T47D (cell line): ENCODE measurements at regions not wholly inside any gene's neighbourhood (a gene's known extent, or its start where the extent isn't known, plus 50 kb on each side); places are given as distances from the start of the nearest gene placed in this dataset.

Experiments used
- DNase-seq, 2 experiments: peaks; one replicate each; pipeline versions ENCODE4 v3.0.0 to v3.0.0-alpha.2; 2011 to 2012; ENCODE audit warnings: low read depth in 1 of 2, low spot score in 1 of 2
- JUND ChIP-seq: IDR thresholded peaks from 2 replicates; pipeline ENCODE4 v1.6.1; 2012; ENCODE audit warnings: low read depth
- in situ Hi-C: cut with HindIII; loops from 2 replicates; pipeline ENCODE4 v1.10.0; 2016; ENCODE audit warnings: low sequenced_read_pairs, low pct_unique_long_range_greater_than_20kb

DNA sequence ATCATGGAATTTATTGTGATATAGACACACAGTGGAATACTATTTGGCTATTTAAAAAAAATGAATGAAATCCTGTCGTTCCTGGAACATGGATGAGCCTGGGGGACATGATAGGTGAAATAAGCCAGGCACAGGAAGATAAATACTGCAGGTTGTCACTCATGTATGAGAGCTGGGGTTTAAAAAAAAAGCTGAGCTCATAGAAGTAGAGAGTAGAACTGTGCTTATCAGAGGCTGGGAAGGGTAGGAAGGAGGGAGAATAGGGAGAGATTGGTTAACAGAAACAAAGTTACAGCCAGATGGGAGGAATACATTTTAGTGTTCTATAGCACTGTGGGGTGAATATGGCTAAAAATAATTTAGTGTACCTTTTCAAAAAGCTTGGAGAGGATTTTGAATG is 200.6 kb upstream of the NR4A3 start:
- no peak for TF ChIP-seq JUND
- in situ Hi-C loops, result no loop called here
- no peak for DNase-seq

DNA sequence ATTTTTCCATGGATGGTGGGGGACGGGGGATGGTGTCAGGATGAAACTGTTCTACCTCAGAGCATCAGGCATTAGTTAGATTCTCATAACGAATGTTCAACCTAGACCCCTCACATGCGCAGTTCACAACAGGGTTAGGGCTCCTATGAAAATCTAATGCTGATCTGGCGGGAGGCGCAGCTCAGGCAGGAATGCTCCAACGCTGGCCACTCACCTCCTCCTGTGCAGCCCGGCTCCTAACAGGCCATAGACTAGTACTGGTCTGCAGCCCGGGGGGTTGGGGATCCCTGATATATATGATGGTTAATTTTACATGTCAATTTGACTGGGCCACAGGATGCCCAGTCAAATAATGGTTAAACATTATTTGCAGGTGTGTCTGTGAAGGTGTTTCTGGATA is 199.0 kb upstream of the NR4A3 start:
- no peak for DNase-seq
- TF ChIP-seq JUND, result no peak
- in situ Hi-C loops, result no loop called here

DNA sequence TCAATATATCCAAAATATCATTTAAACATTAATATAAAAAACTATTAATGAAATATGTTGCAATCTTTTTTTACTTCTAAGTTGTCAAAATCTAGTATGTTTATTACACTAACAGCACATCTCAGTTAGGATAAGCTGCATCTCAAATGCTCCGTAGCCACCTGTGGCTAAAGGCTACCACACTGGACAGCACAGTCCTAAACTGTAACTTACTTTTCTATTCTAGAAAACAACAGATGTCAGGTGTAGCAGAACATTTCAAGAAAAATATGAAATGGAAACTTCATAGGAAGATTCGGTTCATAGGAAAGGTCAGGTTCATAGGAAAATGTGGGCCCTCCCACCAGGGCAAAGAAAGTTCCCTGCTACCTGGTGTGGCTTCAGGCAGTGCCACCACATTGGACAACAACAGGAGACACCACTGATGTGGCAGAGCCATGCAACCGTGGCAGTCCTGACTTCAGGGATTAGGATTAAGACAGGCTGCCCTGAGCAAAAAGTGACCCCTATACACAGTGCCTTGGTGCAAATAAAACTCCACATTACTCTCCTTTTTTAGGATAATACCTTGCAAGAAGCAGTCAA is 197.8 kb upstream of the NR4A3 start:
- in situ Hi-C loops, result no loop called here
- TF ChIP-seq JUND, result no peak
- no peak for DNase-seq

DNA sequence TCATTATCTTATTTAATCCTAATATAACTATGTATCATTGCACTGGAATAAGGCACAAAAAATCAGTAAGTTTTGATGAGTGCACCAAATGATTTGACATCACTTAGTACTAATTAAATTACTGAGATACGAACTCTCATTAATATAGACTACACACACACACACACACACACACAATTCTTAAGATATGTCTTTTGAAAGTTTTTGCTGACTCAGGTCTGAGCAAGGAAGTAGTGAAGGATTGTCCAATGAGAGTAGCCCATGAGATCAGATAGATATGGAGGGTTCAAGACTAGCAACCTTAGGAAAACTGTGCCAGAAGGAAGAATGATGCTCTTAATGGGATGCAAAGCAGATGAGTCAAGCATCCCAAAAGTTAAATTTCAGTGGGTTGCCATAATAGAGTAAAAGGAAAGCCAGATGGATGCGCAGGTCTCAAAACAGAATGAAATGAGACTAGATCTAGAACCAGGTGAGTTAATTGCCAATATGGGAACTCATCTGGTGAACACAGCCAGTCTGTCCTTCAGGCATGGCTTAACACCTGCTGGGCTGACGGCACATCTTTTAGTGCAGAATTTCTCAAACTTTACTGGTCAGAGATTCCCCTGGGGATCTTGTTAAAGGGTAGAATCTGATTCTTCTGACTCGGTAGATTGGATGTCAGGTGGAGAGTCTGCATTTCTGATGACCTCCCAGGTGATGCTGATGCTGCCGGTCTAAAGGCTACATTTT is 197.0 kb upstream of the NR4A3 start:
- DNase-seq, result no peak
- in situ Hi-C loops, result no loop called here
- no peak for TF ChIP-seq JUND

DNA sequence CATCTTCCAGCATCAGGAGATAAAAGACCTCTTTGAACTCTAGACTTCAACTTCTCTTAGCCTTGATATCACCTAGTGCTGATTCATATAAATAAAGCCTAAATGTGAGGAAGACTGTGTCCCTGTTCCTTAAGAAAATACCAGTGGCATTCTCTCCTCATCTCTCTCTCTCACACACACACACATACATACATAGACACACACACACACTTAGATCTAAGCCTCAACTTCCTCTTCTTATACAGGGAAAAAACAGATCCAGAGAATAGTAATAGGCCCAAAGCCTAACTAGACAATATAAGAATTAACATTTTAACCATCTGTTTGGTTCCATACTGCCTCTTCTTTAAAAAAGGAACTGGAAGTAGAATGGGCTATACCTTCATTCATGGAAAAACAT is 195.3 kb upstream of the NR4A3 start:
- TF ChIP-seq JUND, result no peak
- DNase-seq, result no peak
- in situ Hi-C loops, result no loop called here

DNA sequence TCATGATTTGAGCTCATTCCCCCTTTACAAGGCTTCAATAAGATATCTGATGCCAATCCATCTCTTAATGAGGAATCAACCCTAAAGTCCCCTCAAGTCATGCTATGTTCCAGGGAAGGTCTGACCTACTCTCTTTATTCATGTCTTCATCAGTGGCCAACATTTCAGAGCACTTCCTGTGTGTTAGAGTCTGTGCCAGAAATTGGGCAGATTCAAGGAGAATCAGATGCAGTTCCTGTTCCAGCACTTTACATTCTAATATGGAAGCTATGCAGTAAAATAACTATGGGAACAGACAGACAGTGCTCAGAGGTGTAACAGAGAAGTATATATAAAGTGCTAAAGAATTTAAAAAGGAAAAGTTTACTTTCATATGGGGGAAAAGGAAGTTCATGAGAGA is 193.4 kb upstream of the NR4A3 start:
- DNase-seq, result no peak
- no peak for TF ChIP-seq JUND
- in situ Hi-C loops, result no loop called here

DNA sequence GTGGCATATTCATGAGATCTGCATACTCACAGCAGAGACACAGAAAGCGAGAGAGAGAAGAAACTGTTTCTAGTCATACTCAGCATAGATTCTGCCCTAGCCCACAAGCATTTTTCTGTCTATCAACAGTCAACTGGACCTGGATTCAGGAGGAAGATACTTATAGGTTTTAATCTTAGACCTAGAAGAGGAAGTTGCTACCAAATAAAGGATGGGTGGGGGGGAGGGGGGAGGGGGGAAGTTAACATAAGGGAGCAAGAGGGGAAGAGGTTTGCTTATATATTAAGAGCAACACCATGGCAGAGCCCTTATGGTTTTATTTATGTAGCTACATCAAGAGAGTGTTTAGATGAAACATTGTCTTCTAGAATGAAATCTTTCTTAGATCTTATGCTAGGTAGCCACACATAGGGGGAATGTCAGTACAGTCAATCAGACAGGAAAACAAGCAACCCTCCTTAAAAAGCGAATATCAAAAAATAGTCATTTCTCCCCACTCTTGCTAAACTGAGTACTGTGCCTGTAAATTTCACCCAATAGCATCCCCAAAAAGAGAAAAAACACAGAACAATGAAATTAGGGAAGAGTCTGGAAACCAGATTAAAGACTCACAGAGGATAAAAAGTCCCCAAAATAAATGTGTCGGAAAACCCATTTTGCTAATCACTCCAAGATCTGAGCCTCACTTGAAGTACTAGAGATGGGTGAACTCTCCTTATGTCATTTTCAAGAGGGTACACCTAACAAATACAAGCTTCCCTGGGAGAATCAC is 192.7 kb upstream of the NR4A3 start:
- TF ChIP-seq JUND, result no peak
- DNase-seq, result no peak
- in situ Hi-C loops, result no loop called here

DNA sequence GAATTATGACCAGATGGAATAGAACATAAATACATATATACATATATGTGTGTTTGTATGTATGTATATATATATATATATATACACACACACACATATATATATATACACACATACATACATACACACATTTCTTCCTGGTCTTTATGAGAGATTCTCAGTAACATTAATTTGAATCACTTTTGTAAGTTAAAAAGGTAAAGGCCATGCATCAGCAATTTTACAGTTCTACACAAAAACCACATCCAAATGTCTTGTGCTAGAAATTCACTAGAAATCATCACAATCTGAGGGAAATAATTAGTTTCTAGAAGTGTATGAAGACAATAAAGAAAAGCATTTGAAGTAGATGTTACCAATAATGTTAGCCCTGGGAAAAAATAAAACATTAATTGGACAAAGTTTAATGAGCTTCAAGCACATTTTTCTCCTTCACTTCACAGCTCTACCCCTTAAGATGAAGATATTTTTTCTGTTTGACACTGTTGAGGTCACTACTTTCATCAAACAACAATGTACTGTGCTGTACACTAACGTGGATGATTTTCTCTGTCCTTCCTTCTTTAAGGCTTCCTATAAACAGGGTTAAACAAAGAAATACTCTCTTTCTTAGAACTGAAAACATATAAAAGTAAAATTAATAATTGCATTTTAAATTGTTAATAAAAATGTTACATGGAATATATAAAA is 189.2 kb upstream of the NR4A3 start:
- DNase-seq, result no peak
- in situ Hi-C loops, result no loop called here
- no peak for TF ChIP-seq JUND

DNA sequence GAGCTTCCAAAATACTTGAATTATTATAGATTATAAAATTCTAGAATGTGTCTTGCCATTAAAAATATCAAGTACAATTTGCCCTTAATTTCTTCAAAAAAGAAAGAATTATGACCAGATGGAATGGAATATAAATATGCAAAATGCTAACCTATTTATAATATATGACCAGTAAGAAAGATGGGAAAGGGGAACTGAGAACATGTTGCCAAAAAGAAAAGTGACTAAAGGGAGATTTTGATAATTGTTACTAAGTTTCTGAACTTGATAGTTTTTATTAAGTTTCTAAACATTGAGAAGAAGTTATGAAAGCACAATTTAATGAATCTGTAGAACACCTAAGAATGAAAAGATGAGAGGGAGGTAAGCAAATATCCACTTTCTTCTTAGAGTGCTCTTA is 188.4 kb upstream of the NR4A3 start:
- no peak for DNase-seq
- no peak for TF ChIP-seq JUND
- in situ Hi-C loops, result no loop called here

DNA sequence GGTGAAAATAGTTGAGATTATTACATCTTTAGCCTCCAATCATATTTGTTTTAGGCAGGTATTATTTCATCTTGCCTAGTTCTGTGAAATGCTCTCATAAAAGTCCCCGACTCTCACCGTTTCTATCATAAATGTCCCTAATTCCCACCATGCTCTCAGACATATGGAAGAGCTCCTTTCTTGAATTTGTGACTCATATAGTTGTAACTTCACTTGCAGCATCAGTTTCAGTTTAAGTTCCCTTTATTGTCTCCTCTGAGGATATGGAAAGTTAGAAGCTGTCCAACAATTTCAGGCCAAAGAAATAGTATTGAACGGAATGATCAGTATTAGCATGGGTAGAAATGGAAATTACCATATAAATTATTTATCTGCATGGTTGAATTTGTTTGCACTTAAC is 187.5 kb upstream of the NR4A3 start:
- no peak for TF ChIP-seq JUND
- in situ Hi-C loops, result no loop called here
- no peak for DNase-seq

DNA sequence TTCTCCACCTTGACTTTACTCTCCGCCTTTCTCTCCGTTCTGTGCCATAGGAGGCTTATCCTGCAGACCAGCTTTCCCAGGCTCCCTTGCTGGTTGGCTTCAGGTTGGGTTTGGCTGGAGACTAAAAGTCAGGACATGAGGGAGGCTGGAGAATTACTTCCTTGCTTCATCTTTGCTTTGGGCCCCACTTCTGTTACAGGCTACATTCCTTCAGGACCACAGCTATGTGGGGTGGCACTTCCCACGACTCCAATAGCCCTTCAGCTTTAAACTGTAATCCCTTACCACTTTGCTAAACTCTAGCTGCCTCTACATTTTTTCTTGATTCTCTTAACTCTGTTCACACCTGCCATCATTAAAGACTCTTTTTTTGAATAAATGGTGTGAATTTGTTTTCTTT is 186.7 kb upstream of the NR4A3 start:
- DNase-seq, result no peak
- in situ Hi-C loops, result no loop called here
- no peak for TF ChIP-seq JUND

DNA sequence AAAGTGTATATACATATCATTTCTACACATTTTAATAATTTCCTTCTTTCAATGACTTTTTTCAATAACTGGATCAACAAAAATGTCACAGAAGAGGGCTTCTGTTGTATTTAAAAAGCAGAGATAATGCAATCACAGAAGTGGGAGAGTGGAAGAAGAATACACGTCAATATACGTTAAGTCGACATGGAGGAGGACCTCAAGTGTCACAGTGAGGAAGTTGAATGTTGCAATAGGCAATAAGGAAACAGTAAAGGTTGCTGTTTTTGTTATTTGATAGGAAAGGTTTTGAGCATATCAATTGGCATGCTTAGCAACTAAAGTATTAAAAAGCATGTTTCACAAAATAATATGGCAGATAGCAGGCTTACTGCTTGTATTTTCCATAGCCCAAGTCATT is 184.0 kb upstream of the NR4A3 start:
- in situ Hi-C loops, result no loop called here
- no peak for DNase-seq
- TF ChIP-seq JUND, result no peak

DNA sequence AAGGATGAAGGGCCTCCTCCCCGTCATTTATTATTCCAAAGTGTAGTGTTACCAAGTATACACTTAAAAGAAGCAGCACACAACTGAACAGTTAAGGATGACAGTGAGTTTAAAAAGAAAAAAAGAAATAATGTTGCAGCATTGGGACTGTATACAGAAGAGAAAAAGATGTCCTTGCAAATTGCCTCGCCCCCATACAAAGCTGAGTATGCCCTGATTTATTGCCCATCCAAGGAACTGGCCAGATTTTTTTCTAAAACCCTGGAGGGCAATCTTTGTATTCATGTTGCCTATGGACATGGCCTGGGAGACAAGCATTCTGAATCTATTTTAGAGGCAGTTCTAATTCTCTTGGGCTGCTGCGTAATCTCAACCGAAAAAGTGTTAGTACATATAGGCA is 182.7 kb upstream of the NR4A3 start:
- no peak for DNase-seq
- in situ Hi-C loops, result no loop called here
- no peak for TF ChIP-seq JUND
